T-helper 1 cell treated with Interleukin-12 subunit alpha and Interleukin-12 subunit beta and Interleukin-4 antibody, amounts not matched to agents 30 ng/mL and 1 ng/mL, for 36 hours (primary cell): ENCODE measurements at regions not wholly inside any gene's neighbourhood (a gene's known extent, or its start where the extent isn't known, plus 50 kb on each side); places are given as distances from the start of the nearest gene placed in this dataset.

Experiments
- intact Hi-C: fragments of 100-400 bp; cut with micrococcal nuclease; formaldehyde crosslinking; loops from one replicate; pipeline ENCODE4 v1.15.1; 2024

- intact Hi-C loops, result no loop called here
Observed at GRCh38 chr6:91660893-91661292, 1074.0 kb upstream of the MAP3K7 start.

- intact Hi-C loops, result no loop called here
Observed at GRCh38 chr6:91659891-91660290, 1073.0 kb upstream of the MAP3K7 start.

- intact Hi-C loops, result no loop called here
Observed at GRCh38 chr6:91654793-91655192, 1067.9 kb upstream of the MAP3K7 start.

GRCh38 chr6:91654357-91654756, 1067.5 kb upstream of the MAP3K7 start:
- intact Hi-C loops, result no loop called here

- intact Hi-C loops, result no loop called here
Observed at GRCh38 chr6:91653895-91654294, 1067.0 kb upstream of the MAP3K7 start.

- intact Hi-C loops, result no loop called here
Observed at GRCh38 chr6:91653076-91653723, 1066.3 kb upstream of the MAP3K7 start.

GRCh38 chr6:91646649-91647048, 1059.8 kb upstream of the MAP3K7 start:
- intact Hi-C loops, result no loop called here

- intact Hi-C loops, result no loop called here
Observed at GRCh38 chr6:91645811-91646210, 1058.9 kb upstream of the MAP3K7 start.

- intact Hi-C loops, result no loop called here
Observed at GRCh38 chr6:91637217-91637616, 1050.3 kb upstream of the MAP3K7 start.

- intact Hi-C loops, result no loop called here
Observed at GRCh38 chr6:91634791-91635190, 1047.9 kb upstream of the MAP3K7 start.

- intact Hi-C loops, result no loop called here
Observed at GRCh38 chr6:91633374-91634111, 1046.7 kb upstream of the MAP3K7 start.

- intact Hi-C loops, result no loop called here
Observed at GRCh38 chr6:91632308-91632707, 1045.4 kb upstream of the MAP3K7 start.

- intact Hi-C loops, result no loop called here
Observed at GRCh38 chr6:91631227-91631626, 1044.4 kb upstream of the MAP3K7 start.

GRCh38 chr6:91626911-91627310, 1040.0 kb upstream of the MAP3K7 start:
- intact Hi-C loops, result no loop called here

- intact Hi-C loops, result no loop called here
Observed at GRCh38 chr6:91613481-91613880, 1026.6 kb upstream of the MAP3K7 start.

- intact Hi-C loops, result no loop called here
Observed at GRCh38 chr6:91611190-91611589, 1024.3 kb upstream of the MAP3K7 start.

- intact Hi-C loops, result no loop called here
Observed at GRCh38 chr6:91608428-91608827, 1021.6 kb upstream of the MAP3K7 start.

GRCh38 chr6:91606148-91606901, 1019.5 kb upstream of the MAP3K7 start:
- intact Hi-C loops, result no loop called here

- intact Hi-C loops, result no loop called here
Observed at GRCh38 chr6:91600561-91600960, 1013.7 kb upstream of the MAP3K7 start.

- intact Hi-C loops, result no loop called here
Observed at GRCh38 chr6:91590191-91590590, 1003.3 kb upstream of the MAP3K7 start.

- intact Hi-C loops, result no loop called here
Observed at GRCh38 chr6:91580635-91581034, 993.8 kb upstream of the MAP3K7 start.

GRCh38 chr6:91575032-91575431, 988.2 kb upstream of the MAP3K7 start:
- intact Hi-C loops, result no loop called here
